AG10803 (cell line): ENCODE measurements at regions not wholly inside any gene's neighbourhood (a gene's known extent, or its start where the extent isn't known, plus 50 kb on each side); places are given as distances from the start of the nearest gene placed in this dataset.

Source experiments
- DNase-seq: peaks from one replicate; pipeline ENCODE4 v3.0.0; 2010; ENCODE audit warnings: low read depth
- H3K4me3 ChIP-seq: 2 replicates; pipeline ENCODE4 v1.5.1; 2011; ENCODE audit warnings: mild to moderate bottlenecking, low read length, control low read depth
- CTCF ChIP-seq: conservative IDR thresholded peaks from 2 replicates; pipeline ENCODE4 v1.5.1; 2011; ENCODE audit warnings: mild to moderate bottlenecking, low read length, control low read depth, inconsistent platforms

- no peak for DNase-seq
- TF ChIP-seq CTCF: no peak
- no peak overlapping the region for H3K4me3 ChIP-seq
These were observed 252.3 kb upstream of the ARRDC4 start for GRCh38 chr15:97708252-97708651.

- no peak for TF ChIP-seq CTCF
- no peak for DNase-seq
- H3K4me3 ChIP-seq: no peak overlapping the region
These were observed 248.0 kb upstream of the ARRDC4 start for GRCh38 chr15:97712530-97712929.

DNA sequence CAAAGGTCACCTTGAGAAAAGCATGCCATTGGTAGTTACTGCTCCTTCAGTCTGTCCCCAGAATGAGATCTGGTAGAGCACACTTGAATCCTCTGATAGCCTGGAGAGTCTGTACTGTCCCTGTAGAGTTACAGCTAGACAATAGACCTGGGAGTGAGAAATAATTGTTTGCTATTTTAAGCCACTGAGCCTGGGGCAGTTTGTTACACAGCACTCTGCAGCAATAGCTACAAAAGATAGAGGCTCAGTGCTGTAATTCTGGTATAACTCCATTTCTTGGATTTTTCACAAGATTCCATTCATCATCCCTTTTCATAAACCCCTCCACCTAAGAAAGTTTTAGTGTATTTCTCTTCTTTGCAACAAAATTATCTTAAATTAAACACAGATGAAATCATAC is 242.7 kb upstream of the ARRDC4 start:
- no peak overlapping the region for H3K4me3 ChIP-seq
- TF ChIP-seq CTCF: no peak
- no peak for DNase-seq

DNA sequence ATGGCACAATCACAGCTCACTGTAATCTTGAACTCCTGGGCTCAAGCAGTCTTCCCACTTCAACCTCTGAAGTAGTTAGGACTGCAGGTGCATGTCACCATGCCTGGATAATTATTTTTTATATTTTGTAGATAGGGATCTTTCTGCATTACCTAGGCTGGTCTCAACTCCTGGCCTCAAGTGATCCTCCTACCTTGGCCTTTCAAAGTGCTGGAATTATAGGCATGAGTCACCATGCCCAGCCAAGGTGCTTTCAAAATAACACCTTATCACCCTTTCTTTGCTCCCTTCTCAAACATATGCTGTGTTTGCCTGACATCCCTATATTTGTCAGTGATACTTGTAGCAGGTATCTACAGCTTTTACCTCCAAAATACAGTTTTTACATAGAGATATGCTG is 242.0 kb upstream of the ARRDC4 start:
- DNase-seq: no peak
- no peak for TF ChIP-seq CTCF
- H3K4me3 ChIP-seq: no peak overlapping the region

GRCh38 chr15:97728791-97729190 is 231.7 kb upstream of the ARRDC4 start:
- no peak overlapping the region for H3K4me3 ChIP-seq
- no peak for DNase-seq
- TF ChIP-seq CTCF: no peak

DNA sequence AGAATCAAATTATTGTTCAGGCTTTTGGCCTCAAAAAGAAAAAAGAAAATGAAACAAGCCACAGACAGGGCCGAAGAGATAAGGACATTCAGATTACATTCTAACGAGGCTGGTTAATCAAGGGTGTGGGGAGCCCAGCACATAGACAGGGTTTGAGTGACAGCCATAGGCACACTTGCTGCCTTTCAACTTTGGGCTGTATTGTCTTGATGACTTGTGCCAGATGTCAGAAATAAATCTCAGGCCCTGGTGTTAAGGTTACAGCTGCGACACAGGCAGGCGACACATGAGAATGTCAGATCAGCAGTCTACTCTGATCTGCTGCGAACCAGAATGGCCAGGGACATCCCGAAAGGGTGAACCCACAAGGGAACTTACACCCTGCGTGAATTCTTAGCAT is 231.2 kb upstream of the ARRDC4 start:
- TF ChIP-seq CTCF: no peak
- no peak overlapping the region for H3K4me3 ChIP-seq
- DNase-seq: no peak

GRCh38 chr15:97730315-97730714 is 230.2 kb upstream of the ARRDC4 start:
- no peak for TF ChIP-seq CTCF
- no peak for DNase-seq
- no peak overlapping the region for H3K4me3 ChIP-seq
